Loucy (cell line): ENCODE measurements at regions not wholly inside any gene's neighbourhood (a gene's known extent, or its start where the extent isn't known, plus 50 kb on each side); places are given as distances from the start of the nearest gene placed in this dataset.

Experiments used
- H2AFZ ChIP-seq: fragments of 200-600 bp; sonication (generic); 2 replicates; pipeline ENCODE4 v1.6.0; 2016; ENCODE audit warnings: antibody characterized with exemption, mild to moderate bottlenecking, low read length, moderate library complexity
- H3F3A ChIP-seq: fragments of 200-600 bp; 2 replicates; pipeline ENCODE4 v1.6.0; 2016; ENCODE audit warnings: antibody characterized with exemption, low read depth, mild to moderate bottlenecking
- H3K27me3 ChIP-seq: fragments of 200-600 bp; sonication (generic); 2 replicates; pipeline ENCODE4 v1.6.1; 2014; ENCODE audit warnings: low read length, mild to moderate bottlenecking; ENCODE audit not compliant: insufficient read depth, poor library complexity, severe bottlenecking
- H3K36me3 ChIP-seq: fragments of 200-600 bp; sonication (generic); 2 replicates; pipeline ENCODE4 v1.6.1; 2016; ENCODE audit warnings: low read length; ENCODE audit not compliant: insufficient read depth
- H3K4me1 ChIP-seq: fragments of 200-600 bp; sonication (generic); 2 replicates; pipeline ENCODE4 v1.5.1; 2014; ENCODE audit warnings: low read length, mild to moderate bottlenecking; ENCODE audit not compliant: insufficient read depth, poor library complexity, severe bottlenecking
- H3K4me2 ChIP-seq: fragments of 200-600 bp; sonication (generic); 2 replicates; pipeline ENCODE4 v1.6.0; 2014; ENCODE audit warnings: antibody characterized with exemption, low read length, low read depth, mild to moderate bottlenecking; ENCODE audit not compliant: poor library complexity, severe bottlenecking
- H3K4me3 ChIP-seq: fragments of 200-600 bp; sonication (generic); 2 replicates; pipeline ENCODE4 v1.5.1; 2014; ENCODE audit warnings: low read length, mild to moderate bottlenecking, mixed read lengths; ENCODE audit not compliant: poor library complexity, severe bottlenecking
- H3K79me2 ChIP-seq: fragments of 200-600 bp; sonication (generic); 2 replicates; pipeline ENCODE4 v1.6.1; 2014; ENCODE audit warnings: low read length; ENCODE audit not compliant: insufficient read depth
- H3K9ac ChIP-seq: fragments of 200-600 bp; sonication (generic); 2 replicates; pipeline ENCODE4 v1.6.0; 2014; ENCODE audit warnings: mild to moderate bottlenecking, low read depth, low read length, moderate library complexity; ENCODE audit not compliant: poor library complexity, severe bottlenecking
- H3K9me2 ChIP-seq: fragments of 200-600 bp; sonication (generic); replicated peaks from 2 replicates; pipeline ENCODE4 v1.6.1; 2016; ENCODE audit warnings: low read depth, low read length, mixed read lengths
- H3K9me3 ChIP-seq: fragments of 200-600 bp; sonication (generic); 2 replicates; pipeline ENCODE4 v1.6.1; 2014; ENCODE audit warnings: mild to moderate bottlenecking, antibody characterized with exemption, low read length, low read depth; ENCODE audit not compliant: insufficient read depth
- H4K20me1 ChIP-seq: fragments of 200-600 bp; sonication (generic); 2 replicates; pipeline ENCODE4 v1.6.0; 2014; ENCODE audit warnings: antibody characterized with exemption, low read length, mild to moderate bottlenecking; ENCODE audit not compliant: insufficient read depth, poor library complexity, severe bottlenecking
- EZH2phosphoT487 ChIP-seq: fragments of 200-600 bp; IDR thresholded peaks from 2 replicates; pipeline ENCODE4 v1.6.1; 2018; ENCODE audit warnings: antibody characterized with exemption, mild to moderate bottlenecking, moderate library complexity, borderline replicate concordance
- TF ChIP-seq, protein P1 (sequence below): fragments of 200-600 bp; sonication (generic); conservative IDR thresholded peaks from 2 replicates; pipeline ENCODE4 v1.5.1; 2014; ENCODE audit warnings: mild to moderate bottlenecking, antibody characterized with exemption, low read length

- TF ChIP-seq EZH2phosphoT487, result no peak
- TF ChIP-seq, protein P1, sequence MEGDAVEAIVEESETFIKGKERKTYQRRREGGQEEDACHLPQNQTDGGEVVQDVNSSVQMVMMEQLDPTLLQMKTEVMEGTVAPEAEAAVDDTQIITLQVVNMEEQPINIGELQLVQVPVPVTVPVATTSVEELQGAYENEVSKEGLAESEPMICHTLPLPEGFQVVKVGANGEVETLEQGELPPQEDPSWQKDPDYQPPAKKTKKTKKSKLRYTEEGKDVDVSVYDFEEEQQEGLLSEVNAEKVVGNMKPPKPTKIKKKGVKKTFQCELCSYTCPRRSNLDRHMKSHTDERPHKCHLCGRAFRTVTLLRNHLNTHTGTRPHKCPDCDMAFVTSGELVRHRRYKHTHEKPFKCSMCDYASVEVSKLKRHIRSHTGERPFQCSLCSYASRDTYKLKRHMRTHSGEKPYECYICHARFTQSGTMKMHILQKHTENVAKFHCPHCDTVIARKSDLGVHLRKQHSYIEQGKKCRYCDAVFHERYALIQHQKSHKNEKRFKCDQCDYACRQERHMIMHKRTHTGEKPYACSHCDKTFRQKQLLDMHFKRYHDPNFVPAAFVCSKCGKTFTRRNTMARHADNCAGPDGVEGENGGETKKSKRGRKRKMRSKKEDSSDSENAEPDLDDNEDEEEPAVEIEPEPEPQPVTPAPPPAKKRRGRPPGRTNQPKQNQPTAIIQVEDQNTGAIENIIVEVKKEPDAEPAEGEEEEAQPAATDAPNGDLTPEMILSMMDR, result no peak
Observed at GRCh38 chr10:4568731-4569130, 257.3 kb upstream of the AKR1E2 start.

DNA sequence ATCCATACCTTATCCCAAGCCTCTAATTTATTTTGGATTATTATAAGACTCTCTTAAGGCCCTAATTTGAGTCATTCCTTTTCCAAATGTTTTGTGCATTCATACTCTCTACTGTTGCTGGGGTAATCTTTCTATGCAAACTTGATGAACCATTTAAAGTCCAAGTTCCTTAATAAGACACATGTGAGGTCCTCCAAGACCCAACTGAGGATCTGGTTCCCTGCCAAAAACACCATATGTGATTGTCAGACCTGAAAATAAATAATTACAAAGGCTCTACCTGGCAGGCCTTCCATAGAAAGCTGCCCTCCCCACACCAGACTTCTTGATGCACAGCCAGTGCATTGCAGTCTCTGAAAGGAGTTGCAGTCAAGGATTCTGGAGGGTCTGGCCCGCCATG lies 257.9 kb upstream of the AKR1E2 start:
- Histone ChIP-seq H3K36me3 (no peaks in the 10 kb centered on the region), H3K4me3 (no peak overlapping the region), H3K4me2 (no peak overlapping the region), H3K9me2 (0 out of 2 replicates have a peak, but pooled peaks cover 3% of the 10 kb centered on the region), H4K20me1 (no peaks in the 10 kb centered on the region), H3K27me3 (no peaks in the 10 kb centered on the region), H3K9me3 (no peaks in the 10 kb centered on the region), H3F3A (no peaks in the 10 kb centered on the region), H3K4me1 (no peaks in the 10 kb centered on the region), H3K9ac (no peak overlapping the region), H3K79me2 (no peaks in the 10 kb centered on the region), H2AFZ (no peak overlapping the region)
- TF ChIP-seq, protein P1, result no peak
- no peak for TF ChIP-seq EZH2phosphoT487

More at GRCh38 chr10:4568731-4569130, 257.3 kb upstream of the AKR1E2 start:
- Histone ChIP-seq H3F3A (no peaks in the 10 kb centered on the region), H3K9me2 (0 out of 2 replicates have a peak, but pooled peaks cover 3% of the 10 kb centered on the region), H3K4me1 (no peaks in the 10 kb centered on the region), H2AFZ (no peak overlapping the region), H3K9me3 (no peaks in the 10 kb centered on the region), H4K20me1 (no peaks in the 10 kb centered on the region), H3K4me2 (no peak overlapping the region), H3K27me3 (no peaks in the 10 kb centered on the region), H3K4me3 (no peak overlapping the region), H3K79me2 (no peaks in the 10 kb centered on the region), H3K36me3 (no peaks in the 10 kb centered on the region), H3K9ac (no peak overlapping the region)

DNA sequence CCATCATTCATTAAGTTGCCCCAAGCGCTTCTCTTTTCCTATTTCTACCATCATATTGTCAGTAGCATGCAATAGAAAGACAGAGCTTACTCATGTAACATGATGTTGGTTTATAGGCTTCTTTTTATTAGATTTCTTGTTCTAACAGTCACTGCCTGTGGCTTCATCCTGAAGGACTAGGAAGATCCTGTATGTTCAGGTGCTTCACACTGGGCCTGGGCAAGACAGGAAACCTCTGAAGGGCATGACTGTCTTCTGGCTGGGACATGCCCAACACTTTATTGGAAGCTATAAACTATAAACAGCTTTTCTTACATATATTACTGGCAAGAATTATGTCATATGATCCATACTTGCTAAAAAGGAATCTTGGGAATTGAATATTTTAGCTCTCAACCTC lies 258.4 kb upstream of the AKR1E2 start:
- no peaks in the 10 kb centered on the region for H3K79me2 ChIP-seq
- no peak overlapping the region for H3K9ac ChIP-seq
- TF ChIP-seq EZH2phosphoT487, result no peak
- TF ChIP-seq, protein P1, result no peak
- no peaks in the 10 kb centered on the region for H3K9me3 ChIP-seq
- no peak overlapping the region for H3K4me3 ChIP-seq
- H3K9me2 ChIP-seq, result 0 out of 2 replicates have a peak, but pooled peaks cover 3% of the 10 kb centered on the region
- H4K20me1 ChIP-seq, result no peaks in the 10 kb centered on the region
- H3K36me3 ChIP-seq, result no peaks in the 10 kb centered on the region
- no peaks in the 10 kb centered on the region for H3K4me1 ChIP-seq
- no peak overlapping the region for H2AFZ ChIP-seq
- no peaks in the 10 kb centered on the region for H3K27me3 ChIP-seq
- H3F3A ChIP-seq, result no peaks in the 10 kb centered on the region
- H3K4me2 ChIP-seq, result no peak overlapping the region
